ENCODE measurements at regions not wholly inside any gene's neighbourhood (a gene's known extent, or its start where the extent isn't known, plus 50 kb on each side); places are given as distances from the start of the nearest gene placed in this dataset.
"Not testable (repeated sequence)": the region's sequence is repeated elsewhere in the genome, so short reads cannot be mapped to it uniquely, and the experiment has no call there.

DNA sequence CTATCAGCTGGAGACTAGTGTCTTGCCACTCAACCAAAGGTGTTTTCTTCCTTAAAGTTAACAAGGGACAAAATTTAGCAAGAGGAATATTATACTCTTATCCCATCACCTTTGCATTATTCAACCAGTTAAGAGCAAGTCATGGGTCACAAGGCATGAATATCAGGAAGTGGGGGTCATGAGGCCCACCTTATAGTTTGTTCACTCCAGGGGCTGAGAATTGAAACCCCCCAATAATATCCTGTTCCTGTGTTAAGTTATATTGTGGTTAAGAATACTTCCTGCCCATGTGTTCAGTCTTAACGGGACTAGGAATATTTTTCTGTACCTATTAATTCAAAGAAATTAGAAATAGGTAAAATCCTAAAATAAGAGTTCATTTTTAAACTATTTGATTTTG lies 239.7 kb downstream of the S1PR1 start:
- DNase-seq (ENCODE audit: insufficient read length, low spot score) (no peak), FAIRE-seq (no peak)
- TF ChIP-seq, protein P1, sequence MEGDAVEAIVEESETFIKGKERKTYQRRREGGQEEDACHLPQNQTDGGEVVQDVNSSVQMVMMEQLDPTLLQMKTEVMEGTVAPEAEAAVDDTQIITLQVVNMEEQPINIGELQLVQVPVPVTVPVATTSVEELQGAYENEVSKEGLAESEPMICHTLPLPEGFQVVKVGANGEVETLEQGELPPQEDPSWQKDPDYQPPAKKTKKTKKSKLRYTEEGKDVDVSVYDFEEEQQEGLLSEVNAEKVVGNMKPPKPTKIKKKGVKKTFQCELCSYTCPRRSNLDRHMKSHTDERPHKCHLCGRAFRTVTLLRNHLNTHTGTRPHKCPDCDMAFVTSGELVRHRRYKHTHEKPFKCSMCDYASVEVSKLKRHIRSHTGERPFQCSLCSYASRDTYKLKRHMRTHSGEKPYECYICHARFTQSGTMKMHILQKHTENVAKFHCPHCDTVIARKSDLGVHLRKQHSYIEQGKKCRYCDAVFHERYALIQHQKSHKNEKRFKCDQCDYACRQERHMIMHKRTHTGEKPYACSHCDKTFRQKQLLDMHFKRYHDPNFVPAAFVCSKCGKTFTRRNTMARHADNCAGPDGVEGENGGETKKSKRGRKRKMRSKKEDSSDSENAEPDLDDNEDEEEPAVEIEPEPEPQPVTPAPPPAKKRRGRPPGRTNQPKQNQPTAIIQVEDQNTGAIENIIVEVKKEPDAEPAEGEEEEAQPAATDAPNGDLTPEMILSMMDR (IDR thresholded peaks at IDR 0.05; ENCODE audit: insufficient read depth, missing control alignments) = no peak

DNA sequence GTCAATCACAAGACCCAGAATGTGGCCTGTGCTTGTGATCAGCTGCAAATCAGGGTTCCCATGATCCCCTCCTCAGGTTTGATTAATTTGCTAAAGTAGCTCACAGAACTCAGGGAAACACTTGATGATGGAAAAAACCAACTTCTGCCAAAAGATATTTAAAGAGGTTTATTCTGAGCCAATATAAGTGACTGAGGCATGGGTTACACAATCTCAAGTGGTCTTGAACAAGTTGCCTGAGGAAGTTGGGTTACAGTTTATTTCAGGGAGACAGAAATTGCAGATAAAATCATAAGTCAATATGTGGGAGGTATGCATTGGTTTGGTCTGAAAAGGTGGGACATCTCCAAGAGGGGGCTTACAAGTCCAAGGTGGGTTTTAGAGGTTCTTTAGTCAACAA lies 243.1 kb downstream of the S1PR1 start:
- DNase-seq (ENCODE audit: insufficient read length, low spot score) = no peak
- no peak for FAIRE-seq
- TF ChIP-seq, protein P1 (IDR thresholded peaks at IDR 0.05; ENCODE audit: insufficient read depth, missing control alignments) = no peak

DNA sequence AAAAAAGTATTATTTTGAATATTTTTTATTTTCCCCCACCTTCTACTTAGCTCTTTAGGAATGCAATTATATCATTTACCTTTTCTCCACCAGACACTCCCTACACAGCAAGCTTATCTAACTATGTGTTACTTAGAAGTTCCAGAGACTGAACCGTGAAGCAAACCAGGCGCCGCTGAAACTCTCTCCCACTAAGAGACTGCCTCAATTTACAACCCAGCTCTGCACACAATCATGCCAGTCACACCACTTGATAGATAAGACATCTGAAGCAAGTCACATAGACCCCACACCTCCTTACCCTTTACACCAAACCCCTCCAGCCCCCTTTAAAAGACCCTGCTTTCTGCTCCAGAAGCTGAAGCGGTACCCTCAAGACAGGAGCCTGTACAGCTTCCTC lies 245.5 kb downstream of the S1PR1 start:
- FAIRE-seq (no peak), DNase-seq (ENCODE audit: insufficient read length, low spot score) (no peak)
- TF ChIP-seq, protein P1 (IDR thresholded peaks at IDR 0.05; ENCODE audit: insufficient read depth, missing control alignments) = no peak

GRCh38 chr1:101483982-101484688 lies 247.3 kb downstream of the S1PR1 start:
- DNase-seq (ENCODE audit: insufficient read length, low spot score) (no peak), FAIRE-seq (no peak)
- TF ChIP-seq, protein P1 (IDR thresholded peaks at IDR 0.05; ENCODE audit: insufficient read depth, missing control alignments) = no peak

DNA sequence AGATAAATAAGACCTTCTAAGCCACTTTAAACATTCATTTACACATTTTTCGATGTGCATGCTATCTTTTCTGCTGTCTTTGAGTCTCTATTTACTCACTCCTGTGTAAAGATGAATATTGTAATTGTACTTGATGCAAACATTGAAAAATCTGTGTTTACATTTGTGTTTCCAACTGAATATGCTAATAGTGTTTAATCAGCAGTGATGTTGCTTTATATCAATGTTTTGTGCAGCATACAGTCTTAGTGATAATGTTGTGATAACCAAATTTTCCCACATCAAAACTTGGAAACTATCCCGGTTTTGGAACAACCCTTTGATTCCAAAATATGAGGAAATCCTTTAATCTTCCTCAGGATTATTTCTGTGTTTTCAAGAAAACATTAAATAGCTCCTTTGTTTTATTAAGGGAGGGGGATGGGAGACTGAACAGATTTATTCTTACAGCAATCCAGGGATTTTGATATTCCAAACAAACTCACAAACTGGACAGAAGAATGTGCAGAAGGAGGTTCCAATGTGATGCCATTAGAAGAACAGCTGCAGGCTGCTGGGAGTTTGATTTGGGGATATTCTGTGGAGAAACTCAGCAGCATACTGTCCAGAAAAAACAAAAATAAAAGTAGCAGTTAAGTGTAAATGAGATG lies 248.0 kb downstream of the S1PR1 start:
- TF ChIP-seq, protein P1 (IDR thresholded peaks at IDR 0.05; ENCODE audit: insufficient read depth, missing control alignments) = no peak
- DNase-seq (ENCODE audit: insufficient read length, low spot score) = no peak
- FAIRE-seq = no peak

- TF ChIP-seq, protein P1 (IDR thresholded peaks at IDR 0.05; ENCODE audit: insufficient read depth, missing control alignments) = no peak
- DNase-seq (ENCODE audit: insufficient read length, low spot score) = no peak
- no peak for FAIRE-seq
Observed at GRCh38 chr1:101485712-101486111, 248.9 kb downstream of the S1PR1 start.

- not testable (repeated sequence) for DNase-seq (ENCODE audit: insufficient read length, low spot score); FAIRE-seq
Observed at GRCh38 chr1:101492144-101492543, 255.3 kb downstream of the S1PR1 start.

GRCh38 chr1:101493920-101494319 lies 257.1 kb downstream of the S1PR1 start:
- not testable (repeated sequence) for FAIRE-seq; DNase-seq (ENCODE audit: insufficient read length, low spot score)

Measured in D721Med (cell line).